NB4 (cell line): ENCODE measurements at regions not wholly inside any gene's neighbourhood (a gene's known extent, or its start where the extent isn't known, plus 50 kb on each side); places are given as distances from the start of the nearest gene placed in this dataset.
"Not testable (repeated sequence)": the region's sequence is repeated elsewhere in the genome, so short reads cannot be mapped to it uniquely, and the experiment has no call there.

ENCODE experiments used
- DNase-seq: peaks from one replicate; pipeline ENCODE4 v3.0.0; 2010; ENCODE audit warnings: low read depth
- H3K4me3 ChIP-seq: one replicate; pipeline ENCODE4 v1.5.1; 2011; ENCODE audit warnings: mild to moderate bottlenecking, low read depth, low read length, moderate library complexity
- MYC ChIP-seq: IDR thresholded peaks from 2 replicates; pipeline ENCODE4 v1.6.1; 2011; ENCODE audit warnings: low read depth, low read length
- POLR2A ChIP-seq: IDR thresholded peaks from 2 replicates; pipeline ENCODE4 v1.6.1; 2011; ENCODE audit warnings: mild to moderate bottlenecking; ENCODE audit not compliant: insufficient read length; ENCODE audit errors: extremely low read depth
- TF ChIP-seq, protein P1 (sequence below): IDR thresholded peaks from one replicate; pipeline ENCODE4 v1.5.1; 2012; ENCODE audit warnings: low read depth, low read length
- TF ChIP-seq, protein P2 (sequence below): IDR thresholded peaks from 2 replicates; pipeline ENCODE4 v1.6.1; 2011; ENCODE audit warnings: low read depth, low read length

DNA sequence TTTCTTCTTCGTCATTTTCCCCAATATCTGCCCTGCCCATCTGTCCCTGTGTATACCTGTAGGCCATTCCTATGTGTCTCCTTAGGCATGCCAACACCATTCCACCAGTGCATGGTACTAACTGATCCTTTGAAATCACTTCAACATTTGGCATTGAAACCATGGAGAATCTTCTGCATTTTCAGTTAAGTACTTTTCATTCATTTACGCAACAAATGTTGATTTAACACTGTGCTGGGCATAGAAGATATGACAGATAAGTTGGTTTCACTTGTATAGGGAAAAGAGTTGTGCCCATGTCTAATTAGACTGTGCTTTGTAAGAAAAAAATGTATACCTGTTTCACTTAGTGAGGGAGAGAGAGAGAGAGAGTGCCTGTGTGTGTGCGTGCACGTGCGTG, 77.9 kb upstream of the FLT1 start:
- TF ChIP-seq POLR2A (no peak), MYC (no peak)
- TF ChIP-seq, protein P1, sequence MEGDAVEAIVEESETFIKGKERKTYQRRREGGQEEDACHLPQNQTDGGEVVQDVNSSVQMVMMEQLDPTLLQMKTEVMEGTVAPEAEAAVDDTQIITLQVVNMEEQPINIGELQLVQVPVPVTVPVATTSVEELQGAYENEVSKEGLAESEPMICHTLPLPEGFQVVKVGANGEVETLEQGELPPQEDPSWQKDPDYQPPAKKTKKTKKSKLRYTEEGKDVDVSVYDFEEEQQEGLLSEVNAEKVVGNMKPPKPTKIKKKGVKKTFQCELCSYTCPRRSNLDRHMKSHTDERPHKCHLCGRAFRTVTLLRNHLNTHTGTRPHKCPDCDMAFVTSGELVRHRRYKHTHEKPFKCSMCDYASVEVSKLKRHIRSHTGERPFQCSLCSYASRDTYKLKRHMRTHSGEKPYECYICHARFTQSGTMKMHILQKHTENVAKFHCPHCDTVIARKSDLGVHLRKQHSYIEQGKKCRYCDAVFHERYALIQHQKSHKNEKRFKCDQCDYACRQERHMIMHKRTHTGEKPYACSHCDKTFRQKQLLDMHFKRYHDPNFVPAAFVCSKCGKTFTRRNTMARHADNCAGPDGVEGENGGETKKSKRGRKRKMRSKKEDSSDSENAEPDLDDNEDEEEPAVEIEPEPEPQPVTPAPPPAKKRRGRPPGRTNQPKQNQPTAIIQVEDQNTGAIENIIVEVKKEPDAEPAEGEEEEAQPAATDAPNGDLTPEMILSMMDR: no peak
- TF ChIP-seq, protein P2, sequence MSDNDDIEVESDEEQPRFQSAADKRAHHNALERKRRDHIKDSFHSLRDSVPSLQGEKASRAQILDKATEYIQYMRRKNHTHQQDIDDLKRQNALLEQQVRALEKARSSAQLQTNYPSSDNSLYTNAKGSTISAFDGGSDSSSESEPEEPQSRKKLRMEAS: no peak
- no peak for DNase-seq

DNA sequence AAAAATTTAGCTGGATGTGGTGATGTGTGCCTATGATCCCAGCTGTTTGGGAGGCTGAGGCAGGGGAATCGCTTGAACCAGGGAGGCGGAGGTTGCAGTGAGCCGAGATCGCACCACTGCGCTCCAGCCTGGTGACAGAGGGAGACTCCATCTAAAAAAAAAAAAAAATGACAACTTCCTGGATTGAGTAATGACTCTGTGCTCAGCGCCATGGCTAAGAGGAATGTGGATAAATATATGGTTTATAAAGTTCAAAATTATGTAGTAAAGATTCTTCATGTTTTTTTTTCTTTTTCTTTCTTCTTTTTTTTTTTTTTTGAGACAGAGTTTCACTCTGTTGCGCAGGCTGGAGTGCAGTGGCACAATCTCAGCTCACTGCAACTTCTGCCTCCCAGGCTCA, 75.4 kb upstream of the FLT1 start:
- H3K4me3 ChIP-seq, DNase-seq: not testable (repeated sequence)

More for the DNA sequence above, 77.9 kb upstream of the FLT1 start:
- no peak overlapping the region for H3K4me3 ChIP-seq

DNA sequence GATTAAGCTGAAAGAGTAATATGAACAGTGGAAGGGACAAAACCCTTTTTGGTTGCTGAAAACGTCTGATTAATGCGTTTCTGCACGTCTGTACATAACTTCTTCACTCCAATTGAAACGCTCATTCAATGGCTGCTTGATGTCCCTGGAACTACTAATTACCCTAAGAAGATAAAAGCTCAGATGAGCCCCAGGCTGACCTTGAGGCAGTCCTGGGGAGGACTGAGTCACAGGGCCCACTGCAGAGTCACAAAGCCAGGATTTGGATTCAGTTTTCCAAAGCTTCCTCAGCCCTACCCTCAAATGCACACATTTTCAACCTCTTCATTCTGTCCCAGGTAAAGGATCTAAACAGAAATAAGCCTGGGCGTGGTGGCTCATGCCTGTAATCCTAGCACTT, 75.0 kb upstream of the FLT1 start:
- DNase-seq: no peak
- no peak overlapping the region for H3K4me3 ChIP-seq
- no peak for TF ChIP-seq POLR2A
- TF ChIP-seq, protein P2: no peak
- TF ChIP-seq MYC: no peak
- TF ChIP-seq, protein P1: no peak

DNA sequence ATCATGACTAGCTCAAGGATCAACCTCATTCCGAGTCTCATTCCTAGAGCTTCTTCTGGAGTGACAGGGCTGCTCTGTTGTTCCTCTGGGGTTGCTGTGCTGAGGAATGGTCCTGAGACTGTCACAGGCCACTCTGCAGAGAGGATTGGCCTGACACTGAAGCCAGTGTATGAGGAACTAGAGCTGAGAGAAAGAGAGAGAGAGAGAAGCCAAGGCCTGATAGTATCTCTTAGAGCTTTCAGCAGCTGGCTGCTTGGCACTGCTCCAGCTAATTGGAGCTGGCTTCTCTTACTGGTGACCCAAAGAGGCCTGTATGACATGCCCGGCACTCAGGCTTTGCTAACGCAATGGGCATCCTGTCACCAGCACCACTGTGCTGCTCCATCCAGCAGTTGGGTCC, 73.4 kb upstream of the FLT1 start:
- TF ChIP-seq MYC: no peak
- TF ChIP-seq, protein P2: no peak
- no peak for TF ChIP-seq POLR2A
- TF ChIP-seq, protein P1: no peak
- H3K4me3 ChIP-seq: no peak overlapping the region
- DNase-seq: peak; percentile 61

DNA sequence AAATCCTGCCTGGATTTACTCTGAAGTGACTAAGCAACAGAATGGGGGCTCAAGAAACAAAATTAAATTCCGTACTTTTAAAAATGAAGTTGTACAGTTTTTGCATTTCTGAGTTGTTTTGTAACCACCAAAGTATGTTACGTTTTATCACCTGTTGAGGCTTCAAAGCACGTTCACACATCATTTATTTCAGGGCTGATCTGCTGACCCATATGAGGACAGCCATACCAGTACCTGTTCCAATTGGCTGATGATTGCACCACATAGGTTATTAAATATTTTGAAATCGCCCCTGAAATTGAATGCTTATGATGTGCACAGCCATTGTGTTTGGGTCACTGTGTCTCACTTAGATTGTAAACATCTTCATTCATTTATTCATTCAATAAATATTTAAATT, 72.0 kb upstream of the FLT1 start:
- no peak overlapping the region for H3K4me3 ChIP-seq
- TF ChIP-seq POLR2A: no peak
- TF ChIP-seq, protein P1: no peak
- no peak for DNase-seq

DNA sequence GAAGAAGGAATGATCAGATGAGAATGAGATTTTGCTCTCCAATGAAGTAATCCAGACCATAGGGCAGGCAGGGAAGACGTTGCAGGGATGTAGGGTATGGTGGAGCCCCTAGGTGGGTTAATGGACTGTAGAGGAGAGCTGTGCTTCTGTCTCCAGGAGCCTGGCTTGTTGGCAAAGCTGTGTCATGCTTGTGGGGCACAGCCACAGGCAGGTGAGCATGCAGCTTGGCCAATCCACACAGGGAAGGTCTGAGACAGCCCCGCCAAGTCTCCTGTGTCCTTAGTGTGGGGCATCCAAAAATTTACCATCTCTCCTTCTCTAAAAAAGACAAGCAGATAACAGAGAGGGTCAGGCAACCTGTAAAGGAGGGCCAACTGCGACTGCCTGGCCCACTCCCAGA, 71.4 kb upstream of the FLT1 start:
- TF ChIP-seq, protein P2: no peak
- TF ChIP-seq POLR2A: no peak
- TF ChIP-seq, protein P1: no peak
- no peak for TF ChIP-seq MYC
- no peak overlapping the region for H3K4me3 ChIP-seq
- DNase-seq: no peak
